HEK293 (cell line): ENCODE measurements at regions not wholly inside any gene's neighbourhood (a gene's known extent, or its start where the extent isn't known, plus 50 kb on each side); places are given as distances from the start of the nearest gene placed in this dataset.

Experiments
- CTCF ChIA-PET: fragments of 350-600 bp; formaldehyde crosslinking; extraction: SDS; loops from one replicate; lab custom pipeline; 2021; ENCODE audit warnings: antibody characterized with exemption; lab: Yijun Ruan, JAX
- POLR2A ChIA-PET: fragments of 300-600 bp; formaldehyde crosslinking; extraction: SDS; loops from one replicate; lab custom pipeline; 2020; ENCODE audit warnings: antibody characterized with exemption, inconsistent platforms; lab: Yijun Ruan, JAX
- H3K27ac ChIP-seq: fragments of 200-500 bp; sonication (Bioruptor generic); 2 replicates; pipeline ENCODE4 v1.5.1; 2014; ENCODE audit warnings: low read depth, low read length, control low read depth, inconsistent platforms; ENCODE audit errors: extremely low read depth
- H3K36me3 ChIP-seq, 2 experiments: fragments of 200-500 bp in 1 of 2; sonication (Bioruptor generic) in 1 of 2; 1 replicate in 1 of 2; 2 replicates in 1 of 2; pipeline ENCODE4 v1.5.1; 2014 to 2017; ENCODE audit warnings: inconsistent platforms in 2 of 2, low read length in 2 of 2; ENCODE audit not compliant: control insufficient read depth in 2 of 2, insufficient read depth in 1 of 2
- H3K4me1 ChIP-seq: fragments of 200-500 bp; sonication (Bioruptor generic); 2 replicates; pipeline ENCODE4 v1.5.1; 2014; ENCODE audit warnings: mild to moderate bottlenecking, low read length, inconsistent platforms; ENCODE audit not compliant: control insufficient read depth, insufficient read depth
- H3K4me3 ChIP-seq: 2 replicates; pipeline ENCODE4 v1.5.1; 2011; ENCODE audit warnings: low read depth, mild to moderate bottlenecking, control low read depth, low read length, moderate library complexity
- H3K9me3 ChIP-seq: fragments of 200-500 bp; sonication (Bioruptor generic); 2 replicates; pipeline ENCODE4 v1.5.1; 2014; ENCODE audit warnings: low read depth, low read length, inconsistent platforms; ENCODE audit not compliant: control insufficient read depth, insufficient read depth
- PATZ1 ChIP-seq: fragments of 450-650 bp; formaldehyde crosslinking; IDR thresholded peaks from 2 replicates; pipeline ENCODE4 v1.5.1; 2016; ENCODE audit warnings: missing biosample characterization, missing genetic modification characterization
- PRDM2 ChIP-seq: fragments of 450-650 bp; formaldehyde crosslinking; IDR thresholded peaks from 2 replicates; pipeline ENCODE4 v1.5.1; 2016; ENCODE audit warnings: missing biosample characterization, missing genetic modification characterization, borderline replicate concordance
- RBAK ChIP-seq: fragments of 450-650 bp; formaldehyde crosslinking; IDR thresholded peaks from 2 replicates; pipeline ENCODE4 v1.5.1; 2016; ENCODE audit warnings: missing biosample characterization, missing genetic modification characterization
- SETDB1 ChIP-seq: IDR thresholded peaks from one replicate; pipeline ENCODE4 v1.6.1; 2017; ENCODE audit warnings: mild to moderate bottlenecking, low read length, moderate library complexity, mixed read lengths; ENCODE audit not compliant: insufficient read length
- ZIC2 ChIP-seq: fragments of 450-650 bp; formaldehyde crosslinking; IDR thresholded peaks from 2 replicates; pipeline ENCODE4 v1.5.1; 2016; ENCODE audit warnings: missing biosample characterization, missing genetic modification characterization
- ZNF10 ChIP-seq: fragments of 450-650 bp; formaldehyde crosslinking; IDR thresholded peaks from 2 replicates; pipeline ENCODE4 v1.5.1; 2017; ENCODE audit warnings: missing biosample characterization, missing genetic modification characterization
- ZNF121 ChIP-seq: fragments of 450-650 bp; formaldehyde crosslinking; IDR thresholded peaks from 2 replicates; pipeline ENCODE4 v1.5.1; 2016; ENCODE audit warnings: missing biosample characterization, missing genetic modification characterization
- ZNF146 ChIP-seq: fragments of 450-650 bp; formaldehyde crosslinking; IDR thresholded peaks from 2 replicates; pipeline ENCODE4 v1.5.1; 2016; ENCODE audit warnings: missing biosample characterization, missing genetic modification characterization
- ZNF175 ChIP-seq: fragments of 450-650 bp; formaldehyde crosslinking; IDR thresholded peaks from 2 replicates; pipeline ENCODE4 v1.5.1; 2016; ENCODE audit warnings: missing biosample characterization, missing genetic modification characterization
- ZNF202 ChIP-seq: fragments of 450-650 bp; formaldehyde crosslinking; IDR thresholded peaks from 2 replicates; pipeline ENCODE4 v1.5.1; 2016; ENCODE audit warnings: missing biosample characterization, missing genetic modification characterization, borderline replicate concordance
- ZNF211 ChIP-seq: fragments of 450-650 bp; formaldehyde crosslinking; IDR thresholded peaks from 2 replicates; pipeline ENCODE4 v1.5.1; 2016; ENCODE audit warnings: low read depth, missing biosample characterization, missing genetic modification characterization
- ZNF362 ChIP-seq: fragments of 450-650 bp; formaldehyde crosslinking; IDR thresholded peaks from 2 replicates; pipeline ENCODE4 v1.5.1; 2016; ENCODE audit warnings: missing biosample characterization, missing genetic modification characterization
- ZNF366 ChIP-seq: fragments of 450-650 bp; formaldehyde crosslinking; conservative IDR thresholded peaks from 2 replicates; pipeline ENCODE4 v1.5.1; 2016; ENCODE audit warnings: missing biosample characterization, missing genetic modification characterization
- ZNF48 ChIP-seq: fragments of 450-650 bp; formaldehyde crosslinking; IDR thresholded peaks from 2 replicates; pipeline ENCODE4 v1.5.1; 2016; ENCODE audit warnings: missing biosample characterization, missing genetic modification characterization
- ZNF488 ChIP-seq: fragments of 450-650 bp; formaldehyde crosslinking; IDR thresholded peaks from 2 replicates; pipeline ENCODE4 v1.5.1; 2016; ENCODE audit warnings: missing biosample characterization, missing genetic modification characterization
- ZNF548 ChIP-seq: fragments of 450-650 bp; formaldehyde crosslinking; IDR thresholded peaks from 2 replicates; pipeline ENCODE4 v1.5.1; 2016; ENCODE audit warnings: missing biosample characterization, missing genetic modification characterization
- ZNF571 ChIP-seq: fragments of 450-650 bp; formaldehyde crosslinking; IDR thresholded peaks from 2 replicates; pipeline ENCODE4 v1.5.0; 2017; ENCODE audit warnings: missing biosample characterization, missing genetic modification characterization
- ZNF585B ChIP-seq: fragments of 450-650 bp; formaldehyde crosslinking; IDR thresholded peaks from 2 replicates; pipeline ENCODE4 v1.5.1; 2016; ENCODE audit warnings: missing biosample characterization, missing genetic modification characterization
- ZNF610 ChIP-seq: fragments of 450-650 bp; formaldehyde crosslinking; IDR thresholded peaks from 2 replicates; pipeline ENCODE4 v1.5.1; 2016; ENCODE audit warnings: missing biosample characterization, missing genetic modification characterization, borderline replicate concordance
- ZNF670 ChIP-seq: fragments of 450-650 bp; formaldehyde crosslinking; IDR thresholded peaks from 2 replicates; pipeline ENCODE4 v1.5.1; 2016; ENCODE audit warnings: missing biosample characterization, missing genetic modification characterization, low read depth
- ZNF76 ChIP-seq: fragments of 450-650 bp; formaldehyde crosslinking; IDR thresholded peaks from 2 replicates; pipeline ENCODE4; 2016; ENCODE audit warnings: low read depth, missing biosample characterization, missing genetic modification characterization, borderline replicate concordance
- ZXDB ChIP-seq: fragments of 450-650 bp; formaldehyde crosslinking; IDR thresholded peaks from 2 replicates; pipeline ENCODE4 v1.5.1; 2016; ENCODE audit warnings: missing biosample characterization, missing genetic modification characterization

- no peak for TF ChIP-seq SETDB1
- no peak for TF ChIP-seq PATZ1 (tag by site-specific recombination)
- TF ChIP-seq ZNF366 = no peak
- TF ChIP-seq ZNF610 (tag by site-specific recombination) = no peak
Measured at GRCh38 chr4:177251237-177251636, 58.4 kb upstream of the NEIL3 start (continued).

GRCh38 chr4:177255359-177255758 is 54.3 kb upstream of the NEIL3 start:
- H3K4me1 ChIP-seq = no peaks in the 10 kb centered on the region
- H3K9me3 ChIP-seq = no peaks in the 10 kb centered on the region
- POLR2A ChIA-PET = no interaction called here
- no peak overlapping the region for H3K4me3 ChIP-seq
- H3K36me3 ChIP-seq = no peaks in the 10 kb centered on the region
- no peak overlapping the region for H3K27ac ChIP-seq
- TF ChIP-seq ZNF202 (tag by site-specific recombination) = no peak
- TF ChIP-seq ZNF175 (tag by site-specific recombination) = no peak
- no peak for TF ChIP-seq ZNF585B (tag by site-specific recombination)
- no peak for TF ChIP-seq ZXDB (tag by site-specific recombination)
- TF ChIP-seq, all 188 proteins: peak for 0
- CTCF ChIA-PET = interaction anchor here (0.9 kb wide), 1 partner anchor 258 kb away, joined by 3 read pairs; no protein-coding TSS in a partner anchor

- no peak overlapping the region for H3K27ac ChIP-seq
- CTCF ChIA-PET = interaction anchor here (0.7 kb wide), 1 partner anchor 124 kb away, joined by 3 read pairs; no protein-coding TSS in a partner anchor
- no peaks in the 10 kb centered on the region for H3K4me1 ChIP-seq
Measured at GRCh38 chr4:177256950-177257349, 52.7 kb upstream of the NEIL3 start.

More at GRCh38 chr4:177256950-177257349, 52.7 kb upstream of the NEIL3 start:
- TF ChIP-seq ZNF121 (tag by site-specific recombination) (no peak), ZNF571 (tag by site-specific recombination) (no peak), ZNF76 (tag by site-specific recombination) (no peak), ZNF146 (no peak), ZNF366 (no peak), ZIC2 (tag by site-specific recombination) (no peak), RBAK (tag by site-specific recombination) (no peak), ZNF202 (tag by site-specific recombination) (no peak), ZNF48 (no peak), ZNF10 (tag by site-specific recombination) (no peak), ZNF488 (tag by site-specific recombination) (no peak), PRDM2 (tag by site-specific recombination) (no peak), ZNF211 (tag by site-specific recombination) (no peak), ZNF362 (tag by site-specific recombination) (no peak), ZNF670 (tag by site-specific recombination) (no peak), ZNF548 (no peak)
- POLR2A ChIA-PET = no interaction called here
- no peaks in the 10 kb centered on the region for H3K36me3 ChIP-seq
- no peak overlapping the region for H3K4me3 ChIP-seq
- H3K9me3 ChIP-seq = no peaks in the 10 kb centered on the region
